Breast epithelium (tissue), 4 donors: ENCODE measurements at regions not wholly inside any gene's neighbourhood (a gene's known extent, or its start where the extent isn't known, plus 50 kb on each side); places are given as distances from the start of the nearest gene placed in this dataset.
"Not testable (repeated sequence)": the region's sequence is repeated elsewhere in the genome, so short reads cannot be mapped to it uniquely, and the experiment has no call there.

Experiments
- DNase-seq, 2 donors: peaks; one replicate each; pipeline ENCODE4 v3.0.0-alpha.2; 2019; ENCODE audit warnings: low spot score in 2 of 2
- H3K27ac ChIP-seq, 2 donors: fragments of 200-600 bp; sonication (generic) in 1 of 2; one replicate each; pipeline ENCODE4 v1.5.1; 2016 to 2019; ENCODE audit warnings: mild to moderate bottlenecking in 1 of 2
- H3K27me3 ChIP-seq, 2 donors: fragments of 200-600 bp; sonication (generic) in 1 of 2; one replicate each; pipeline versions ENCODE4 v1.5.1 to v1.6.0; 2017 to 2019; ENCODE audit warnings: control low read depth in 1 of 2, mild to moderate bottlenecking in 1 of 2
- H3K36me3 ChIP-seq: fragments of 200-600 bp; one replicate; pipeline ENCODE4 v1.5.1; 2019
- H3K4me1 ChIP-seq, 2 donors: fragments of 200-600 bp; sonication (generic); one replicate each; pipeline ENCODE4 v1.5.1; 2016 to 2019; ENCODE audit warnings: control low read depth in 1 of 2
- H3K4me3 ChIP-seq, 3 donors: fragments of 200-600 bp; sonication (generic); 1 replicate in 2 of 3; 2 replicates in 1 of 3; pipeline ENCODE4 v1.5.1; 2016 to 2019; ENCODE audit warnings: mild to moderate bottlenecking in 3 of 3, moderate library complexity in 2 of 3
- H3K9me3 ChIP-seq, 2 donors: fragments of 200-600 bp; sonication (generic) in 1 of 2; one replicate each; pipeline ENCODE4 v1.5.1; 2016 to 2019; ENCODE audit warnings: control low read depth in 1 of 2
- CTCF ChIP-seq, 3 donors: fragments of 450-650 bp; IDR thresholded peaks; one replicate each; pipeline ENCODE4 v1.5.1; 2016 to 2017; ENCODE audit warnings: antibody characterized with exemption in 3 of 3, mild to moderate bottlenecking in 3 of 3, moderate library complexity in 3 of 3
- POLR2A ChIP-seq: fragments of 450-650 bp; IDR thresholded peaks from one replicate; pipeline ENCODE4 v1.6.1; 2016; ENCODE audit warnings: antibody characterized with exemption, mild to moderate bottlenecking, moderate library complexity
- POLR2AphosphoS5 ChIP-seq, 3 donors: sonication (generic); formaldehyde crosslinking; IDR thresholded peaks; one replicate each; pipeline ENCODE4 v1.6.1; 2017; ENCODE audit warnings: antibody characterized with exemption in 3 of 3
- intact Hi-C: fragments of 100-400 bp; cut with DNase I; formaldehyde crosslinking; loops from one replicate; pipeline ENCODE4 v1.15.1; 2023; ENCODE audit warnings: low total_unique reads

GRCh38 chr9:80491086-80491696, 919.4 kb downstream of the TLE4 start:
- intact Hi-C loops: no loop called here
- H3K36me3 ChIP-seq: no peaks in the 10 kb centered on the region
- TF ChIP-seq POLR2A (no peak), POLR2AphosphoS5 (IDR thresholded peaks at IDR 0.05) (no peak), CTCF (IDR thresholded peaks at IDR 0.05) (no peak)
- no peak overlapping the region for H3K27ac ChIP-seq
- no peak for DNase-seq
- no peaks in the 10 kb centered on the region for H3K27me3 ChIP-seq
- H3K9me3 ChIP-seq: peaks cover 0 to 11% of the 10 kb centered on the region in 2 donors
- H3K4me1 ChIP-seq: no peaks in the 10 kb centered on the region
- no peak overlapping the region for H3K4me3 ChIP-seq

- no peaks in the 10 kb centered on the region for H3K36me3 ChIP-seq
- H3K4me1 ChIP-seq: no peaks in the 10 kb centered on the region
- no peaks in the 10 kb centered on the region for H3K9me3 ChIP-seq
- no peak overlapping the region for H3K4me3 ChIP-seq
- H3K27ac ChIP-seq: no peak overlapping the region
- H3K27me3 ChIP-seq: no peaks in the 10 kb centered on the region
- TF ChIP-seq POLR2A: no peak
- TF ChIP-seq POLR2AphosphoS5 (IDR thresholded peaks at IDR 0.05): no peak
- no peak for TF ChIP-seq CTCF (IDR thresholded peaks at IDR 0.05)
- intact Hi-C loops: no loop called here
- DNase-seq: no peak
Measured at GRCh38 chr9:80489329-80489728, 917.6 kb downstream of the TLE4 start.

- Histone ChIP-seq H3K27me3 (no peaks in the 10 kb centered on the region), H3K4me1 (no peaks in the 10 kb centered on the region), H3K27ac (no peak overlapping the region), H3K36me3 (no peaks in the 10 kb centered on the region), H3K4me3 (no peak overlapping the region), H3K9me3 (peaks cover 7 to 32% of the 10 kb centered on the region in 2 donors)
- TF ChIP-seq POLR2A: no peak
- TF ChIP-seq CTCF (IDR thresholded peaks at IDR 0.05): no peak
- TF ChIP-seq POLR2AphosphoS5 (IDR thresholded peaks at IDR 0.05): no peak
- intact Hi-C loops: no loop called here
- DNase-seq: no peak
Measured at GRCh38 chr9:80485420-80486250, 913.9 kb downstream of the TLE4 start.

GRCh38 chr9:80482251-80482650, 910.5 kb downstream of the TLE4 start:
- DNase-seq, H3K36me3 ChIP-seq, H3K4me3 ChIP-seq, H3K27ac ChIP-seq, intact Hi-C loops, H3K27me3 ChIP-seq, H3K4me1 ChIP-seq: not testable (repeated sequence)
- peaks cover 7 to 34% of the 10 kb centered on the region in 2 donors for H3K9me3 ChIP-seq

GRCh38 chr9:80467632-80468031, 895.9 kb downstream of the TLE4 start:
- intact Hi-C loops: no loop called here

More at GRCh38 chr9:80467632-80468031, 895.9 kb downstream of the TLE4 start:
- Histone ChIP-seq H3K9me3 (no peaks in the 10 kb centered on the region), H3K4me3 (no peak overlapping the region), H3K36me3 (no peaks in the 10 kb centered on the region), H3K27ac (no peak overlapping the region), H3K27me3 (no peaks in the 10 kb centered on the region), H3K4me1 (no peaks in the 10 kb centered on the region)
- no peak for DNase-seq
- TF ChIP-seq POLR2A (no peak), POLR2AphosphoS5 (IDR thresholded peaks at IDR 0.05) (no peak), CTCF (IDR thresholded peaks at IDR 0.05) (no peak)
